IPS DF 4.7 (cell line): ENCODE measurements at regions not wholly inside any gene's neighbourhood (a gene's known extent, or its start where the extent isn't known, plus 50 kb on each side); places are given as distances from the start of the nearest gene placed in this dataset.

Experiments used
- DNase-seq: peaks from one replicate; pipeline ENCODE4 v3.0.0-alpha.2; 2013; ENCODE audit warnings: low spot score; ENCODE audit errors: extremely low read depth

DNA sequence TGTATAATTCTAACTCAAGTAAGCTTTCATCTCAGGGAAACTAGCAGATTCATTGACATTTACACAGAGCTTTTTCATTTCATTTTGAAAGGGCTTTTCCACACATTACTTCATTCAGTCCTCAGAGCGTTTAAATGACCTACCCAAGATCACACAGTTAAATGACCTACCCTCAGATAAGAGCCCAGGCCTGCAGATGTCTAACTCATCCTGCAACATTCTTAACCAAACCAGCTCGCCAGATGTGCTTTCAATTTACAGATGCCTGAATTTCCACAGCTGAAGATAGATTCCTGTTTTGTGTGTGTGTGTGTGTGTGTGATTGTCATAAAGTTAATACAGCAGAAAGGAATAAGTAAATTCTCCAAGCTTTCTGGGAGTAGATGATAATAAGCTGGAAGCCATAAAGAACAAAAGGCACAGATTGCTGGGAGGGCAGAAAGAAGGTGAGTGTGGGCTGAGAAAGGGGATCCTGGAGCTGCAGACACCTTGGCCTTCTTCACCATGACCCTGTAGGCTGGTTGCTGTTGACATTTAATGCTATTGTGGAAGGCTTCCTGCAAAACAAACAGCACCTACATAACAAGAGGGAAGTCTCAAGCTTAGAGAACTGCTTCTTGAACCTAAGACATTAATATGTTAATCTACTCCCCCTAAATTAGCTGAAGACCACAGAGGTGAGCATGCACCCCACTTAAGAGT, 489.7 kb upstream of the CELF2 start:
- DNase-seq: no peak

GRCh38 chr10:10528563-10528910, 489.1 kb upstream of the CELF2 start:
- no peak for DNase-seq

DNA sequence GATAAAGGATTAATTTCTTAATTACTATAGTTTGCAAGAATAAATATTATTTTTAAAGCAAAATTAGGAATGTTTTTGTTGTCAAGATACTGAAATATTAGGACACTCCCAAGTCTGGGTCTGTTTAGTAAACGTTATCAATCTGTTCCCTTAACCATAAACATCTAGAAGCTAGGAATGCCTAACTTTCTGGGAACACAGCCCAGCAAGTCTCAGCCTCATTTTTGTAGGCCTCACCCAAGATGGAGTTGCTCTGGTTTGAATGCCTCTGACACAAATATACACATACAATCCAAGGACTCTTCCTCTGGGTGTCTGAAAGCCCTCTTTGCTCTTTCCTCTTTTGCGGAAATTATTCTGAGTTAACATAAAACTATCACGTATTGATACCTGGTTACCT, 487.4 kb upstream of the CELF2 start:
- DNase-seq: no peak

- no peak for DNase-seq
Observed at GRCh38 chr10:10532236-10532635, 485.4 kb upstream of the CELF2 start.

GRCh38 chr10:10532826-10533225, 484.8 kb upstream of the CELF2 start:
- DNase-seq: no peak

- no peak for DNase-seq
Observed at GRCh38 chr10:10533437-10533836, 484.2 kb upstream of the CELF2 start.

- DNase-seq: no peak
Observed at GRCh38 chr10:10538326-10538725, 479.3 kb upstream of the CELF2 start.

- no peak for DNase-seq
Observed at GRCh38 chr10:10540398-10540797, 477.3 kb upstream of the CELF2 start.

DNA sequence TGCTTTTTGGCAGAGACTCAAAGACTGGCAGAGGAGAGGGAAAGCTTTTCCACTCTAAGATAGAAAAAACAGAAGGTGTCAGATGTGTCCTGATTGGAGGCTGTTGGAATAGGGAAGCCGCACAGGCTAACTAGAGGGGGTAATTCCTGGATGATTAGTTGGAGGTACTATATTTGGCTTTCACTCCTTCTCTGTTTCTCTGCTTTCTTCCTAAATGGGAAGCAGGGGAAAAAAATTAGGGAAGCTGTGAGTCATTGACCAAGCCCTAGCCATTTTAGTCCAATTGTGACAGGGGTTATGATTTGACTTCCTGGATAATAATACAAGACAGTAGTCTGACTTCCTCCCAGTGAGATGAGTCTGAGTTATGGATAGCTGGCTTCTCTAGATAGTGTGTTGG, 475.2 kb upstream of the CELF2 start:
- no peak for DNase-seq

DNA sequence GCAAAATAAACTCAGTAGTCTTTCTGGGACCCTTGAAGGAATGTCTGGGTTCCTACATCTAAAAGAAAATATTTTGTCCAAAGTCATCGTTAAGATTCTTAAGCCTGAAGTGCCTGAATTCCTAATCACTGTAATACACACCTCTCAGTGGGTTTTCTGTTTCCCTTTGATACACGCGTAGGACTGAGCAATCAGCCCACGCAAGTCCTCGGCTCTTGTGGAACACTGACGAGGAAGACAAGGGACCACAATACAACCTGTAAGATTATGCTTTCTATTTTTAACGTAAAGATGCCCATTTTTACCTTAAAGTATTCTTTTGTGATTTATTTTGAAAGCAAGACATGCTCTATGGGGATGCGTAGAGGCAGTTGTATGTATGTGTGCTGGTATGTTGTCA, 472.8 kb upstream of the CELF2 start:
- DNase-seq: no peak

- DNase-seq: no peak
Observed at GRCh38 chr10:10545771-10546170, 471.9 kb upstream of the CELF2 start.

DNA sequence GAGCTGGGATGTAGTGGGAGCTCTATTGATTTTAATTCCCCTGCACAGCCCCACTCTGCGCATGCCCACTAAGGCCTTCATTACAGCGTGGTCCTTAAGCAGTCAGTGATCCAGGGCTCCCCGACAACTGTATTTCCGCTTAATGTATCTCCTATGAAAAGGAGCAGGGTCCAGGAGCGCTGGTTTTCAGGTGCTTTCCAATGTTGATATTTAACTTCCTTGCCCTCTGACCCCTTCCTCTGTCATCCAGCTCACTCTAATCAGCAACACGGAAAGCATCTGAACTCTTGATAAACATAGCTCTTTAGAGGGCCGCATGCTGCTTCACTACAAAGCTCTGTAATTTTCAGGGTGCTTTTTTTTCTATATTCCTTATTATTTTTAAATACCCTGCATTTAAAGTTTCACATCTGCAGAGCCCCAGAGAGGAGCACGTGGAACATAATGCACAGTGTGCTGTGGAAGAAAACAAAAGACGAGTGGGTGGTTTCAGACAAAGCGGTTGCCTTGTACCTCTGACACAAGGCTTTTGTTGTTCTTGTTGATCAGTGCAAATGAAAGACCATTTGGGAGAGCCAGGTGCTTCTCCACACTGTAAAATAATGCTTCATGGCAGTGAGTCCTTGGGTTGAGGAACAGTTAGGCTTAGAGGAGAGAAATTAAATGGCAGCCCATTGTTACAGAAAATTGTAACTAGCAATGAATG, 465.9 kb upstream of the CELF2 start:
- DNase-seq: no peak

DNA sequence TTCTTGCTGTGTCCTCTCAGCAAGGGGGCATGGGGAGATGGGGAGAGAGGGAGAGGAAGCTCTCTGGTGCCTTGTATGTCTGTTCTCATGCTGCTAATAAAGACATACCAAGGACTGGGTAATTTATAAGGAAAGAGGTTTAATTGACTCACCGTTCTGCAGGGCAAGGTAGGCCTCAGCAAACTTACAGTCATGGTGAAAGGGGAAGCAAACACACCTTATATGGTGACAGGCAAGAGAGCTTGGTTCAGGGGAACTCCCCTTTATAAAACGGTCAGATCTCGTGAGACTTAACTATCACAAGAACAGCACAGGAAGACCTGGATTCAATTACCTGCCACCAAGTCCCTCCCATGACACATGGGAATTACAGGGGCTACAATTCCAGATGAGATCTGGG, 464.7 kb upstream of the CELF2 start:
- no peak for DNase-seq

GRCh38 chr10:10564081-10564794, 453.4 kb upstream of the CELF2 start:
- no peak for DNase-seq

DNA sequence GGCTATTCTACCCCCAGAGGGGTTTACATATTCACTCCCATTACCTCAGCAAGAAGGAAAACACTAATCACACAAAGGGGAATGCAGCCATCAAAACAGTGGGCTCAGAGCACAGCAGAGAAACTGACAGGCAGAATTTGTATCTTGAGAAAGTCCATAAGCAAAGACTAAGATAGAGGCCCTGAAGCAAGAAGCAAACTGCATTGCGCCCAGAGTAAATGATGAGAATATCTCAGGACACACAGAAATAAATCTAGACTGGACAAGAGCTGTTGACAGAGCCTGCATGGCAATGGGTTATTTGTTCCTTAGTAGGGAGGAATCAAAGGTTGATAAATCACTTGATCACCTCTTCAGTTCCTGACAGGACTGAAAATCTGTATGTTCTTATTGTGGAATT, 440.7 kb upstream of the CELF2 start:
- no peak for DNase-seq

DNA sequence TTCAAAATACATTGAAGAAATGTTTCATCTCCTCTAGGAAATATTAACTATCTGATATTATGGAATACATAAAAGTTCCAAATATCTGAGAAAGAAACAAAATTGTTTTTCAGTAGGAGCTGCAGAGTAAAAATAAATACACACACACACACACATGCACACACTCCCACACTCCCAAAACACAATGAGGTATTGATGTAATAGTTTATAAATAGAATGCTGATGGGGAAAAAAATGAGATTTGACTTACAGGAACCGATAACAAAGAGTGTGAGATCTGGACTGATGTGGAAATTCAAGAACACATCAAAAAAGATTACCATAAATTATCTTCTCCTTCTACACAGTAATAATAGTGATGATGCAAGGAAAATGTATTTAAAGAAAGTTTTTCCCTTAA, 438.0 kb upstream of the CELF2 start:
- DNase-seq: no peak

- DNase-seq: no peak
Observed at GRCh38 chr10:10584161-10584560, 433.5 kb upstream of the CELF2 start.

GRCh38 chr10:10587744-10588393, 429.8 kb upstream of the CELF2 start:
- DNase-seq: no peak

GRCh38 chr10:10589540-10590303, 427.9 kb upstream of the CELF2 start:
- DNase-seq: no peak

GRCh38 chr10:10591715-10592341, 425.8 kb upstream of the CELF2 start:
- no peak for DNase-seq

- DNase-seq: no peak
Observed at GRCh38 chr10:10596256-10596655, 421.4 kb upstream of the CELF2 start.
